ENCODE measurements at regions not wholly inside any gene's neighbourhood (a gene's known extent, or its start where the extent isn't known, plus 50 kb on each side); places are given as distances from the start of the nearest gene placed in this dataset.
"Not testable (repeated sequence)": the region's sequence is repeated elsewhere in the genome, so short reads cannot be mapped to it uniquely, and the experiment has no call there.

GRCh38 chr10:38450372-38451057 lies 356.4 kb downstream of the ZNF37A start:
- TF ChIP-seq CTCF, POLR2A (IDR thresholded peaks at IDR 0.05): not testable (repeated sequence)

Data from thyroid gland (tissue), 4 donors.